ENCODE measurements at regions not wholly inside any gene's neighbourhood (a gene's known extent, or its start where the extent isn't known, plus 50 kb on each side); places are given as distances from the start of the nearest gene placed in this dataset.
"Not testable (repeated sequence)": the region's sequence is repeated elsewhere in the genome, so short reads cannot be mapped to it uniquely, and the experiment has no call there.

GRCh38 chr7:24140001-24140400 is 144.0 kb upstream of the NPY start:
- no peak for DNase-seq

- no peak for DNase-seq
Observed at GRCh38 chr7:24141874-24142509, 142.0 kb upstream of the NPY start.

- no peak for DNase-seq
Observed at GRCh38 chr7:24143547-24143946, 140.4 kb upstream of the NPY start.

GRCh38 chr7:24151944-24152343 is 132.0 kb upstream of the NPY start:
- DNase-seq = no peak

- DNase-seq = peak; percentile 15
Observed at GRCh38 chr7:24152356-24152755, 131.6 kb upstream of the NPY start.

- no peak for DNase-seq
Observed at GRCh38 chr7:24152877-24153472, 131.0 kb upstream of the NPY start.

GRCh38 chr7:24157666-24158065 is 126.3 kb upstream of the NPY start:
- no peak for DNase-seq

- DNase-seq = peak; percentile 91
Observed at GRCh38 chr7:24158975-24159374, 125.0 kb upstream of the NPY start.

GRCh38 chr7:24164401-24164800 is 119.6 kb upstream of the NPY start:
- DNase-seq = no peak

GRCh38 chr7:24169077-24169624 is 114.8 kb upstream of the NPY start:
- no peak for DNase-seq

- DNase-seq = not testable (repeated sequence)
Observed at GRCh38 chr7:24171951-24172350, 112.0 kb upstream of the NPY start.

- DNase-seq = no peak
Observed at GRCh38 chr7:24172856-24173255, 111.1 kb upstream of the NPY start.

GRCh38 chr7:24175603-24176002 is 108.4 kb upstream of the NPY start:
- DNase-seq = no peak

GRCh38 chr7:24178811-24179570 is 105.0 kb upstream of the NPY start:
- no peak for DNase-seq

- no peak for DNase-seq
Observed at GRCh38 chr7:24191362-24191761, 92.6 kb upstream of the NPY start.

- peak; percentile 84 for DNase-seq
Observed at GRCh38 chr7:24192053-24192452, 91.9 kb upstream of the NPY start.

GRCh38 chr7:24192691-24193090 is 91.3 kb upstream of the NPY start:
- no peak for DNase-seq

GRCh38 chr7:24197852-24198251 is 86.1 kb upstream of the NPY start:
- peak; percentile 76 for DNase-seq

- DNase-seq = peak; percentile 32
Observed at GRCh38 chr7:24199978-24200377, 84.0 kb upstream of the NPY start.

- DNase-seq = no peak
Observed at GRCh38 chr7:24200407-24200966, 83.5 kb upstream of the NPY start.

- no peak for DNase-seq
Observed at GRCh38 chr7:24201226-24201625, 82.8 kb upstream of the NPY start.

GRCh38 chr7:24212073-24212472 is 71.9 kb upstream of the NPY start:
- DNase-seq = no peak

- DNase-seq = no peak
Observed at GRCh38 chr7:24213311-24213710, 70.7 kb upstream of the NPY start.

- DNase-seq = no peak
Observed at GRCh38 chr7:24214670-24215069, 69.3 kb upstream of the NPY start.
